Esophagus muscularis mucosa (tissue), 4 donors: ENCODE measurements at regions not wholly inside any gene's neighbourhood (a gene's known extent, or its start where the extent isn't known, plus 50 kb on each side); places are given as distances from the start of the nearest gene placed in this dataset.

Source experiments
- CTCF ChIP-seq, 3 experiments: fragments of 200-600 bp in 2 of 3; fragments of 450-650 bp in 1 of 3; sonication (generic) in 2 of 3; IDR thresholded peaks; one replicate each; pipeline ENCODE4 v1.5.1; 2017 to 2019; ENCODE audit warnings: antibody characterized with exemption in 3 of 3, mild to moderate bottlenecking in 2 of 3, moderate library complexity in 1 of 3
- EP300 ChIP-seq: sonication (generic); formaldehyde crosslinking; IDR thresholded peaks from one replicate; pipeline ENCODE4 v1.6.1; 2017; ENCODE audit warnings: antibody characterized with exemption
- POLR2A ChIP-seq: fragments of 450-650 bp; IDR thresholded peaks from one replicate; pipeline ENCODE4 v1.6.1; 2017; ENCODE audit warnings: antibody characterized with exemption, moderate library complexity, mild to moderate bottlenecking, low read depth
- POLR2AphosphoS5 ChIP-seq, 2 donors: sonication (generic); formaldehyde crosslinking; IDR thresholded peaks; one replicate each; pipeline ENCODE4 v1.6.1; 2017; ENCODE audit warnings: antibody characterized with exemption in 2 of 2

DNA sequence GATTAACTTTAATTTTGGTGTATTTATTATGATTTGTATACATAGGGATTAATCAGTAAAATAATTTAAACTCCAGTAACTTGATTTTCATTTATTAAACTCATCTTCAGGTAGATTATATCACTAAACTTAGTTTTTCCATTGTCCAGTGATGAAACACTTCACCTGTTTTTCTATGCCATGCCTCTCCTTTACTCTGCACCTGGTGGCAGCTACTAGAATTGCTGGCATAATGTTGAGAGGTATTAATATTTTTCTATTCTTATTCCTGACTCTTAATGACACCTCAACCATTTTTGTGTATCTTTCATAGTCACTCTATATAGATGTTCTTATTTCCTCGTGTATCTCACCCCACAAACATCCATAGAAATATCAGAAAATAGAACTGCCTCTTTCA is 940.3 kb upstream of the CRIM1 start:
- TF ChIP-seq CTCF (IDR thresholded peaks at IDR 0.05) (peak in 1 of 3 experiments; percentile 2), POLR2A (no peak), EP300 (no peak), POLR2AphosphoS5 (IDR thresholded peaks at IDR 0.05) (no peak)
